CD1c-positive myeloid dendritic cell (primary cell): ENCODE measurements at regions not wholly inside any gene's neighbourhood (a gene's known extent, or its start where the extent isn't known, plus 50 kb on each side); places are given as distances from the start of the nearest gene placed in this dataset.

Experiments used
- DNase-seq: peaks from one replicate; pipeline ENCODE4 v3.0.0-alpha.2; 2016; ENCODE audit errors: extremely low spot score

GRCh38 chr12:23462546-23462945, 486.9 kb downstream of the SOX5 start:
- no peak for DNase-seq

- no peak for DNase-seq
Observed at GRCh38 chr12:23463172-23463571, 486.3 kb downstream of the SOX5 start.

DNA sequence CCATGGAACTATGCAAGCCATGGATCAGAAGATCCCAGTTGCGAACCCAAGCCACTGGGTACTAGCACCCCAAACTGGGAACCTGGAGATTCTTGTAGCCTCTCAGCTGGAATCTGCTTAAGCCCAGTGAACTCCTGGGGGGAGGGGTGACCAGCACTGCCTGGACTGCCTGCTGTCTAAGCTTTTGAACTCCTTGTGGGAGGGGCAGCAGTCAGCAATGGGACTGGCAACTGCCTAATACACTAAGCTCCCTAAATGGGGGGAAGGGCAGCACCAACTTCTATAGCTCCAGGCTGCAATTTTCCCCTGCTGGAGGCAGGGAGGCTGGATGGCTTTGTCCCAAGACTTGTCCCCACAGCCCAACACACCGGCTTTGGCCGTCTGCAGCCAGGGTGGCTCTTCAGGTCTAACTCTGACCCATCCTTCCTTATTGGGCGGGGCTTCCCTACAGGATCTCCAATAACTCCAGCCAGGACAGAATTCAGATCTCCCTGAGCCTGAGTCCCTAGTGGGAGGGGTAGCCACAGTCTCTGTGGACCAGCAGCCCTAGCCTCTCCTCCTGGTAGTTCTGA, 485.1 kb downstream of the SOX5 start:
- DNase-seq: no peak

GRCh38 chr12:23472329-23472971, 477.0 kb downstream of the SOX5 start:
- no peak for DNase-seq

DNA sequence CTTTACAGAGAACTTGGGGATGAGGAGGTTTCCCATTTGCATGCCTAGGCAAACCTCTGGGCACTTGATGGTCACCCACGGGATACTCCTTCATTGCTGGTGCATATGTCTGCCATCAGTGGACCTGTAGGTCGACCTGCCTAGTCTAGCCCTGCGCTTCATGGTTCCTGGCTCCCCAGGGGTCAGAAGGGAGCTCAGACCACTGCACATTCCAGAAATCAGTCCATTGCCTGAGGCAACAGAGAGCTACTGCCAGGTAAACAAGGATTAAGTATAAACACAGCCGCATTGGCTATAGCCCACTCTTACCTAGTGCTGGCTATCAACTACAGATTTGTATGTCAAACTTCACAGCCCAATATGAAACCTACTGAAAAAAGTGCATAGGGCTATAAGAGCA, 476.4 kb downstream of the SOX5 start:
- DNase-seq: no peak

- no peak for DNase-seq
Observed at GRCh38 chr12:23474438-23474976, 475.0 kb downstream of the SOX5 start.
